Caco-2 (cell line): ENCODE measurements at regions not wholly inside any gene's neighbourhood (a gene's known extent, or its start where the extent isn't known, plus 50 kb on each side); places are given as distances from the start of the nearest gene placed in this dataset.

Experiments
- BruUV-seq: library from RNA; stranded (reverse); fragments of 400-500 nt; replicated peaks from 2 replicates; lab custom pipeline; 2021; lab: Mats Ljungman, UMichigan
- CTCF ChIA-PET: fragments of 300-600 bp; sonication (Branson Sonifier 250); formaldehyde crosslinking; loops from one replicate; lab custom pipeline; 2022; ENCODE audit warnings: antibody characterized with exemption; lab: Charles Lee
- POLR2A ChIA-PET: fragments of 300-600 bp; sonication (Branson Sonifier 250); formaldehyde crosslinking; loops from one replicate; lab custom pipeline; 2022; ENCODE audit warnings: antibody characterized with exemption; lab: Charles Lee
- DNase-seq, 2 experiments: peaks; one replicate each; pipeline versions ENCODE4 v3.0.0 to v3.0.0-alpha.2; 2020 to 2022
- H3K27me3 ChIP-seq: replicated peaks from 2 replicates; pipeline ENCODE4 v1.6.0; 2011; ENCODE audit warnings: low read length; ENCODE audit not compliant: control insufficient read depth, insufficient read depth
- H3K36me3 ChIP-seq: 2 replicates; pipeline ENCODE4 v1.5.1; 2011; ENCODE audit warnings: low read length; ENCODE audit not compliant: control insufficient read depth, insufficient read depth
- H3K4me1 ChIP-seq: fragments of 250-450 bp; sonication (Bioruptor Pico); 2 replicates; pipeline ENCODE4 v1.5.1; 2020; ENCODE audit warnings: mild to moderate bottlenecking
- H3K4me3 ChIP-seq: 2 replicates; pipeline ENCODE4 v1.5.1; 2011; ENCODE audit warnings: low read depth, mild to moderate bottlenecking, control low read depth, low read length
- H3K9me3 ChIP-seq: fragments of 250-450 bp; sonication (Bioruptor Pico); 2 replicates; pipeline ENCODE4 v1.5.1; 2020; ENCODE audit warnings: mild to moderate bottlenecking, moderate library complexity
- H3K27ac Mint-ChIP-seq: one replicate; pipeline ENCODE4 v1.8.0; 2022; ENCODE audit warnings: mixed read lengths; ENCODE audit not compliant: unreplicated experiment
- H3K27me3 Mint-ChIP-seq: one replicate; pipeline ENCODE4 v1.8.0; 2022; ENCODE audit warnings: mixed read lengths; ENCODE audit not compliant: insufficient read depth, unreplicated experiment
- H3K36me3 Mint-ChIP-seq: one replicate; pipeline ENCODE4 v1.8.0; 2022; ENCODE audit warnings: mild to moderate bottlenecking, mixed read lengths; ENCODE audit not compliant: insufficient read depth, unreplicated experiment
- H3K4me1 Mint-ChIP-seq: one replicate; pipeline ENCODE4 v1.8.0; 2022; ENCODE audit warnings: low read depth, mixed read lengths; ENCODE audit not compliant: unreplicated experiment
- H3K4me3 Mint-ChIP-seq: one replicate; pipeline ENCODE4 v1.8.0; 2022; ENCODE audit warnings: mild to moderate bottlenecking, moderate library complexity, mixed read lengths; ENCODE audit not compliant: unreplicated experiment
- H3K9me3 Mint-ChIP-seq: one replicate; pipeline ENCODE4 v1.8.0; 2022; ENCODE audit warnings: mixed read lengths; ENCODE audit not compliant: unreplicated experiment
- intact Hi-C: fragments of 100-400 bp; cut with micrococcal nuclease; formaldehyde crosslinking; loops from one replicate; pipeline ENCODE4 v1.10.0; 2022; ENCODE audit not compliant: unreplicated experiment
- TF ChIP-seq, protein P1 (sequence below), 2 experiments: fragments of 200-600 bp in 1 of 2; IDR thresholded peaks; 1 replicate in 1 of 2; 2 replicates in 1 of 2; pipeline versions ENCODE4 v1.5.1 to v1.8.0; 2011 to 2022; ENCODE audit warnings: antibody characterized with exemption in 1 of 2, control low read depth in 1 of 2, inconsistent platforms in 1 of 2, low read depth in 1 of 2, low read length in 1 of 2, mild to moderate bottlenecking in 1 of 2, moderate library complexity in 1 of 2; ENCODE audit not compliant: insufficient read depth in 1 of 2, severe bottlenecking in 1 of 2, unreplicated experiment in 1 of 2

DNA sequence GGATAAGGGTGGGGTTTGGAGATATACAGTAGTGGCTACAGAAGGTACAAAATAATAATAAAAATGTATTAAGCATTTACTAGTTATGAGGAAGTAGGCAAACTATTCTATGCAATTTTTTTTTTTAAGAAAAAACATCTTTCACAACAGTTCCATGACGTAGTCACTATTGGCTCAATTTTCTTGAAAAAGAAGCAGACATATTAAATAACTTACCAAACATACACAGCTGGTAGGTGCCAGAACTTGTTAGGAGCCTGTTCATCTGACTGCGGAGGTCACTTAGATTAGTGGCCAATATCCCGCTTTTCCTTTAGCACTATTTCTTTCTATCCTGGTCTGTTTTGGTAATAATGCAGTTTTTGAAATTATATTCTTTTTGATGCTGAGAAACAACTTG lies 593.5 kb downstream of the KCTD12 start:
- no peaks in the 10 kb centered on the region for H3K36me3 ChIP-seq
- Mint-ChIP-seq H3K4me1 (no peaks in the 10 kb centered on the region), H3K9me3 (no peaks in the 10 kb centered on the region), H3K36me3 (peaks cover 4% of the 10 kb centered on the region), H3K27ac (no peak overlapping the region), H3K4me3 (no peak overlapping the region), H3K27me3 (no peaks in the 10 kb centered on the region)
- POLR2A ChIA-PET = no interaction called here
- CTCF ChIA-PET = no interaction called here
- TF ChIP-seq, protein P1, sequence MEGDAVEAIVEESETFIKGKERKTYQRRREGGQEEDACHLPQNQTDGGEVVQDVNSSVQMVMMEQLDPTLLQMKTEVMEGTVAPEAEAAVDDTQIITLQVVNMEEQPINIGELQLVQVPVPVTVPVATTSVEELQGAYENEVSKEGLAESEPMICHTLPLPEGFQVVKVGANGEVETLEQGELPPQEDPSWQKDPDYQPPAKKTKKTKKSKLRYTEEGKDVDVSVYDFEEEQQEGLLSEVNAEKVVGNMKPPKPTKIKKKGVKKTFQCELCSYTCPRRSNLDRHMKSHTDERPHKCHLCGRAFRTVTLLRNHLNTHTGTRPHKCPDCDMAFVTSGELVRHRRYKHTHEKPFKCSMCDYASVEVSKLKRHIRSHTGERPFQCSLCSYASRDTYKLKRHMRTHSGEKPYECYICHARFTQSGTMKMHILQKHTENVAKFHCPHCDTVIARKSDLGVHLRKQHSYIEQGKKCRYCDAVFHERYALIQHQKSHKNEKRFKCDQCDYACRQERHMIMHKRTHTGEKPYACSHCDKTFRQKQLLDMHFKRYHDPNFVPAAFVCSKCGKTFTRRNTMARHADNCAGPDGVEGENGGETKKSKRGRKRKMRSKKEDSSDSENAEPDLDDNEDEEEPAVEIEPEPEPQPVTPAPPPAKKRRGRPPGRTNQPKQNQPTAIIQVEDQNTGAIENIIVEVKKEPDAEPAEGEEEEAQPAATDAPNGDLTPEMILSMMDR (IDR thresholded peaks at IDR 0.05; ENCODE audit: insufficient read depth in 1 of 2, low read depth in 1 of 2, low read length in 1 of 2, severe bottlenecking in 1 of 2, unreplicated experiment in 1 of 2) = no peak
- intact Hi-C loops = no loop called here
- no TSS peak for BruUV-seq
- no peaks in the 10 kb centered on the region for H3K4me1 ChIP-seq
- H3K9me3 ChIP-seq = no peaks in the 10 kb centered on the region
- no peaks in the 10 kb centered on the region for H3K27me3 ChIP-seq
- no peak for DNase-seq
- H3K4me3 ChIP-seq = no peak overlapping the region

DNA sequence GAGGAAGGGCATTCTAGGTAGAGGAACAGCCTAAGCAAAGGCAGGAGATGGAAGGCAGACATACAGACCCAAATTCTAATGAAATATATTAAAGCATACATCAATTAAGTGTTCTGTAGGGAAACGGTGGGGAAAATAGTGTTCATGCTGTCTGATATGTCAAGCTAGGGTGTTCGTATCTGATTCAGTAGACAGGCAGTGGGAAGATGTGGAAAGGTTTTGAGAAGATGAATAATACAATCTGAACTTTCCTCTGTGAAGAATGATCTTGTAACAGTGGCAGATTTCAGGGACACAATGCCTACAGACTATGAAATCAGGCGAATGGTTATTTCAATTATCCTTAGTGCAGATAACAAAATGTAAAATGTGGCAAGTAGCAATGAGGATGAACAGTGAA lies 594.2 kb downstream of the KCTD12 start:
- intact Hi-C loops = no loop called here
- Mint-ChIP-seq H3K36me3 (no peaks in the 10 kb centered on the region), H3K4me3 (no peak overlapping the region), H3K27me3 (no peaks in the 10 kb centered on the region), H3K4me1 (no peaks in the 10 kb centered on the region), H3K27ac (no peak overlapping the region), H3K9me3 (no peaks in the 10 kb centered on the region)
- Histone ChIP-seq H3K36me3 (no peaks in the 10 kb centered on the region), H3K4me3 (no peak overlapping the region), H3K9me3 (no peaks in the 10 kb centered on the region), H3K27me3 (no peaks in the 10 kb centered on the region), H3K4me1 (no peaks in the 10 kb centered on the region)
- POLR2A ChIA-PET = no interaction called here
- TF ChIP-seq, protein P1 (IDR thresholded peaks at IDR 0.05; ENCODE audit: insufficient read depth in 1 of 2, low read depth in 1 of 2, low read length in 1 of 2, severe bottlenecking in 1 of 2, unreplicated experiment in 1 of 2) = no peak
- DNase-seq = no peak
- CTCF ChIA-PET = no interaction called here
- BruUV-seq = no TSS peak

DNA sequence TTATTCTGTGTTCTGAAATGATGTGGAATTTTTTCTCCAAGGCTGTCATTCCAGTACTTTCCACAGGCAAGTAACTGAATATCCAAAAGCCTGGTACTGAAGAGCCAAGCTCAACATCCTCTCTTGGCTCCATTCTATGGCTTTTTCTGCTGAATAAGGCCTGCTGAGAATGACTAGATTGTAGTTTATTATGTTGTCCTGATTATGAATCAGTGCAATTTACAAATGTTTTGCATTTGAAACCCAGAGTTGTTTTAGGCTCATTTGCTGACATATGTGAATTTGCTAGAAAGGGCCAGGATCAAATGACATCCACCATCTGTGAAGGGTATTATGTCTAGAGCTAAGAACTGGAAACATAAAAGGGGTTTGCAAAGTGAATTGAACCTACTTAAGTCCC lies 596.6 kb downstream of the KCTD12 start:
- intact Hi-C loops = no loop called here
- H3K36me3 ChIP-seq = no peaks in the 10 kb centered on the region
- H3K9me3 ChIP-seq = no peaks in the 10 kb centered on the region
- no peaks in the 10 kb centered on the region for H3K27me3 Mint-ChIP-seq
- peaks cover 16% of the 10 kb centered on the region for H3K9me3 Mint-ChIP-seq
- no peaks in the 10 kb centered on the region for H3K36me3 Mint-ChIP-seq
- TF ChIP-seq, protein P1 (IDR thresholded peaks at IDR 0.05; ENCODE audit: insufficient read depth in 1 of 2, low read depth in 1 of 2, low read length in 1 of 2, severe bottlenecking in 1 of 2, unreplicated experiment in 1 of 2) = no peak
- no peak for DNase-seq
- H3K4me1 ChIP-seq = no peaks in the 10 kb centered on the region
- H3K4me1 Mint-ChIP-seq = no peaks in the 10 kb centered on the region
- ChIA-PET CTCF (no interaction called here), POLR2A (no interaction called here)
- no peak overlapping the region for H3K27ac Mint-ChIP-seq
- no peaks in the 10 kb centered on the region for H3K27me3 ChIP-seq
- no peak overlapping the region for H3K4me3 Mint-ChIP-seq
- BruUV-seq = no TSS peak
- no peak overlapping the region for H3K4me3 ChIP-seq
